Prostate gland (tissue), 2 donors: ENCODE measurements at regions not wholly inside any gene's neighbourhood (a gene's known extent, or its start where the extent isn't known, plus 50 kb on each side); places are given as distances from the start of the nearest gene placed in this dataset.

Experiments
- DNase-seq: peaks from one replicate; pipeline ENCODE4 v3.0.0-alpha.2; 2019; ENCODE audit warnings: low spot score
- H3K27ac ChIP-seq, 2 donors: fragments of 200-600 bp; sonication (generic); 2 replicates each; pipeline ENCODE4 v1.5.1; 2017 to 2019
- H3K27me3 ChIP-seq: fragments of 200-600 bp; sonication (generic); replicated peaks from 2 replicates; pipeline ENCODE4 v1.5.1; 2019; ENCODE audit not compliant: insufficient read depth
- H3K36me3 ChIP-seq, 2 donors: fragments of 200-600 bp; sonication (generic); 1 replicate in 1 of 2; 2 replicates in 1 of 2; pipeline versions ENCODE4 v1.5.1 to v1.8.1; 2017 to 2019
- H3K4me1 ChIP-seq: fragments of 200-600 bp; sonication (generic); replicated peaks from 2 replicates; pipeline ENCODE4 v1.5.1; 2019
- H3K4me3 ChIP-seq, 2 donors: fragments of 200-600 bp; sonication (generic); 2 replicates each; pipeline ENCODE4 v1.5.1; 2017 to 2019
- H3K9me3 ChIP-seq: fragments of 200-600 bp; sonication (generic); 2 replicates; pipeline ENCODE4 v1.5.1; 2017
- POLR2A ChIP-seq: fragments of 450-650 bp; IDR thresholded peaks from one replicate; pipeline ENCODE4 v1.6.1; 2016; ENCODE audit warnings: antibody characterized with exemption, mild to moderate bottlenecking
- POLR2AphosphoS5 ChIP-seq: sonication (generic); formaldehyde crosslinking; IDR thresholded peaks from one replicate; pipeline ENCODE4 v1.6.1; 2017; ENCODE audit warnings: antibody characterized with exemption
- WGBS: methylation state at CpG from one replicate; pipeline ENCODE4 v1.1.5; 2018; 5-methylcytosine and 5-hydroxymethylcytosine counted together
- intact Hi-C: fragments of 100-400 bp; cut with DNase I; formaldehyde crosslinking; loops from one replicate; pipeline ENCODE4 v1.14.2; 2022
- TF ChIP-seq, protein P1 (sequence below), 4 experiments: fragments of 200-600 bp in 2 of 4; fragments of 450-650 bp in 2 of 4; sonication (generic) in 2 of 4; IDR thresholded peaks; 1 replicate in 3 of 4; 2 replicates in 1 of 4; pipeline ENCODE4 v1.5.1; 2016 to 2019; ENCODE audit warnings: antibody characterized with exemption in 4 of 4, mild to moderate bottlenecking in 2 of 4, moderate library complexity in 2 of 4

DNA sequence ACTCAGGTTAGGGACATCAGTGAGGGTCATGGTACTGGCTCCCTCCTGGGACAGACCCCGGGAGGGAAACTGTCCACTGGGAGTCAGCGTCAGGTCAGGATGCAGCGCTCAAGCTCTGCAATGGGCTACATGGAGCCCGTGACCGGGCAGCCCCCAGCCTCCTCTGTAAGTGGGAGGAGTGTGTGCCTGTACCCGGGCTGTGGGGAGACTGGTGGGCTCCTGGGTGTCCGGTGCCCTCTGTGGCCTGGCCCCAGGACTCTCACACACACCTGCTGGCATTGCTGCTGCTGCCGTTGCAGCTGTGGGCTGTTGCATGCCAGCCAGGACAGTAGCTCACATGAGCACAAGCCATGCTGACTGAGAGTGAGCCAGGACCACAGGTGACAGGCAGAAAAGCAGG is 630.3 kb downstream of the TBC1D22A start:
- Histone ChIP-seq H3K36me3 (no peaks in the 10 kb centered on the region), H3K27ac (no peak overlapping the region), H3K4me3 (no peak overlapping the region), H3K9me3 (no peaks in the 10 kb centered on the region), H3K4me1 (no peaks in the 10 kb centered on the region), H3K27me3 (peaks cover 3% of the 10 kb centered on the region)
- TF ChIP-seq POLR2A (no peak), POLR2AphosphoS5 (no peak)
- TF ChIP-seq, protein P1, sequence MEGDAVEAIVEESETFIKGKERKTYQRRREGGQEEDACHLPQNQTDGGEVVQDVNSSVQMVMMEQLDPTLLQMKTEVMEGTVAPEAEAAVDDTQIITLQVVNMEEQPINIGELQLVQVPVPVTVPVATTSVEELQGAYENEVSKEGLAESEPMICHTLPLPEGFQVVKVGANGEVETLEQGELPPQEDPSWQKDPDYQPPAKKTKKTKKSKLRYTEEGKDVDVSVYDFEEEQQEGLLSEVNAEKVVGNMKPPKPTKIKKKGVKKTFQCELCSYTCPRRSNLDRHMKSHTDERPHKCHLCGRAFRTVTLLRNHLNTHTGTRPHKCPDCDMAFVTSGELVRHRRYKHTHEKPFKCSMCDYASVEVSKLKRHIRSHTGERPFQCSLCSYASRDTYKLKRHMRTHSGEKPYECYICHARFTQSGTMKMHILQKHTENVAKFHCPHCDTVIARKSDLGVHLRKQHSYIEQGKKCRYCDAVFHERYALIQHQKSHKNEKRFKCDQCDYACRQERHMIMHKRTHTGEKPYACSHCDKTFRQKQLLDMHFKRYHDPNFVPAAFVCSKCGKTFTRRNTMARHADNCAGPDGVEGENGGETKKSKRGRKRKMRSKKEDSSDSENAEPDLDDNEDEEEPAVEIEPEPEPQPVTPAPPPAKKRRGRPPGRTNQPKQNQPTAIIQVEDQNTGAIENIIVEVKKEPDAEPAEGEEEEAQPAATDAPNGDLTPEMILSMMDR (IDR thresholded peaks at IDR 0.05): no peak
- 73% methylated on average over 8 of the region's 8 CpGs for WGBS
- DNase-seq: no peak
- intact Hi-C loops: no loop called here

DNA sequence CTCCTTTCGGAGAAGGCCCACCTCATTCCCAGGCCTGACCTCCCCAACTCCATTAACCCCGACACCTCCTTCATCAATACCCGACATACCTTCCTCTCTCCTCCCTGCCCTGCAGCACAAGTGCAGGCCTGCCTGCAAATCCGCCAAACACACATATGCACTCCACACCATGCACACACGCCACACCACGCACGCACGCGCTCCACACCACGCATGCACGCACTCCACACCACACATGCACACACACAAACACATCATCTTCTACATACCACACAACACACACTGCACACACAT is 629.6 kb downstream of the TBC1D22A start:
- 72% methylated on average over 11 of the region's 11 CpGs for WGBS
- Histone ChIP-seq H3K36me3 (no peaks in the 10 kb centered on the region), H3K4me3 (no peak overlapping the region), H3K27me3 (peaks cover 1% of the 10 kb centered on the region), H3K9me3 (no peaks in the 10 kb centered on the region), H3K27ac (no peak overlapping the region), H3K4me1 (no peaks in the 10 kb centered on the region)
- DNase-seq: no peak
- TF ChIP-seq POLR2A (no peak), POLR2AphosphoS5 (no peak)
- TF ChIP-seq, protein P1 (IDR thresholded peaks at IDR 0.05): no peak
- intact Hi-C loops: no loop called here

DNA sequence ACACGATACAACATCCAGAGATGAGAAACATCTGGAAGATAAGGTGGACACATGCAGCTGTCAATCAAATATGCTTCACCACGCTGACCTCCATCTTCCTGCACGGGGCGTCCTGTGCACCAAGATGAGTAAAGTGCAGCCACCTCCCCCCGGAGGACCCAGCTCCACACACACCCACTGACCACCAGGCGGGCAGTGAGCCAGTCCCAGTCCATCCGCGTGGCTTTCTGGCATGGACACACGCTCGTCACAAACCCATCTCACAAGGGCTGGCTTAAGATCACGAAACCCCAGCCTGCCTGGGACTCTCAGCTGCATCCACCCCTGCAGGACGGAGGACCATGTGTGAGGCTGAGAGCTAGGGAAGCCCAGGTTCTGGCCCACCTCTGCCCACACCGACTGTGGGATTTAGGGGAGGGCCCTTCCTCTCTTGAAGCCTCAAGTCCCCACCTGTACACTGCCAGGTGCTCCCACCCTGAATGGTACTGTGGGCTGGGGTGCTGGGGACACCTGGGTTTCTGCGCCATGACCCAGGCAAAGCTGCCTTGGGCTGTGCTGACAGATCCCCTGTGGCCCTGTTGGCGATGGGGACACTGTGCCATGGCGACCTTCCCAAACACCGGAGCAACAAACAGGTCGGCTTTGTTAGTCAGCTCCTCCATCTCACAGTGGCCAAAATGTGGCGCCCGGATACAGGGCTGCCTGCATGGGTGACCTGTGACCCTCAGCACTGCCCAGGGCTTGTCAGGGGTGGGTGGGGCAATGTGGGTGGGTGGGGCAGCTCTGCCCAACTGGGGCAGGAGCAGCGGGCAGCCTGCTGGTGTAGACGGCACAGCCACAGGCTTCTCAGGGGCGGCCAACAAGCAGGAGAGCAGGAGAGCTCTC is 629.0 kb downstream of the TBC1D22A start:
- Histone ChIP-seq H3K4me3 (no peak overlapping the region), H3K4me1 (no peaks in the 10 kb centered on the region), H3K27me3 (peaks cover 1% of the 10 kb centered on the region), H3K27ac (no peak overlapping the region), H3K9me3 (no peaks in the 10 kb centered on the region), H3K36me3 (no peaks in the 10 kb centered on the region)
- no peak for DNase-seq
- intact Hi-C loops: no loop called here
- 80% methylated on average over 23 of the region's 23 CpGs for WGBS
- TF ChIP-seq POLR2A: no peak
- TF ChIP-seq POLR2AphosphoS5: no peak
- TF ChIP-seq, protein P1 (IDR thresholded peaks at IDR 0.05): no peak

DNA sequence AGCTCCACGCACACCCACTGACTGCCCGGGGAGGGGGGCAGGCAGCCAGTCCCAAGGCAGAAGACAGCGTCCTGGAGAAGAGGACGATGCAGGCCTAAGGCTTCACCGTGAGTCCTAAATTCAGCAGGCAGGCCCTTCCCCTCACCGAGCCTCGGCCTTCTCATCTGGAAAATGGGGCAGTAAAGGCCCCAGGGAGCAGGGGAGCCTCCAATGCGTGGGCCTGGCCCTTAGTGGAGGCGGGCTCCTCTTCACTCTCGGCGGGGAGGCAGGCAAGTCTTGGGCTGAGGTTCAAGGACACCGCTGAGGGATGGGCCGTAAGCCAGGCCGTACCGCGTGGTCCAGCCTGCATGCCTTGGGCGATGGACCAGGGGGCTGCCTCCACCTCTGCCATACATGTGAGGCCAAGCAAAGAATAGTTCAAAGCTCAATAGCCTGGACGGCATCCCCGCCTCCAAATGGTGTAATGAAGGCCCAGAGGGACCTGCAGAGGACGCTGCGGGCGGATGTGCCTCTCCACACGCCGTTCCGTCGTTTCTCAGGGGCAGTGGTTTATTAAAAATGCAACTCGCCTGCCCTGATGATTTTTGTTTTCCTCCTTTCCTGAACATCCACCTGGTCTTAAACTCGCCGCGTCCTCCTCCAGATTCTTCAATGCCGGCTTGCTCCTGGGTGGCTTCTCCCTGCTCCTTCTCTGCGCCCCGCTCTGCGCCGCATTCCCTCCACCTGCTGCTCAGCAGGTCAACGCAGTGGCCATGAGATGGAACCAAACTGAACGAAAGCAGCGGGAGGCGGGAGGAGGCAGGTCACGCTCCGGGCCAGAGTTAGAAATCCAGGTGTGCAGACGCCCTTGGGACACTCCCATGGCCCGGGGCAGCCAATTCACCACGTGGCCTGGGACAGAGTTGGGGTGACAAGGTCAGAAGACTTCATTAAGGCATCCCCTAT is 627.8 kb downstream of the TBC1D22A start:
- 89% methylated on average over 43 of the region's 44 CpGs for WGBS
- intact Hi-C loops: no loop called here
- Histone ChIP-seq H3K27me3 (peaks cover 1% of the 10 kb centered on the region), H3K9me3 (no peaks in the 10 kb centered on the region), H3K4me3 (no peak overlapping the region), H3K36me3 (no peaks in the 10 kb centered on the region), H3K4me1 (no peaks in the 10 kb centered on the region), H3K27ac (no peak overlapping the region)
- no peak for DNase-seq
- TF ChIP-seq, protein P1 (IDR thresholded peaks at IDR 0.05): no peak
- no peak for TF ChIP-seq POLR2A
